Thymus (tissue), 11 donors: ENCODE measurements at regions not wholly inside any gene's neighbourhood (a gene's known extent, or its start where the extent isn't known, plus 50 kb on each side); places are given as distances from the start of the nearest gene placed in this dataset.

ENCODE experiments used
- DNase-seq, 9 donors: peaks; one replicate each; pipeline ENCODE4 v3.0.0-alpha.2; 2013; ENCODE audit warnings: low spot score in 9 of 9, low read depth in 6 of 9, missing footprints in 1 of 9
- H3K27ac ChIP-seq, 2 donors: one replicate each; pipeline ENCODE4 v1.5.1; 2013; ENCODE audit warnings: control low read depth in 1 of 2, low read depth in 1 of 2, low read length in 1 of 2, mild to moderate bottlenecking in 1 of 2, moderate library complexity in 1 of 2
- H3K27me3 ChIP-seq, 2 donors: one replicate each; pipeline ENCODE4 v1.5.1; 2013; ENCODE audit warnings: low read length in 1 of 2; ENCODE audit not compliant: control insufficient read depth in 2 of 2, insufficient read depth in 1 of 2
- H3K36me3 ChIP-seq, 2 donors: one replicate each; pipeline ENCODE4 v1.5.1; 2013; ENCODE audit warnings: low read length in 1 of 2, mild to moderate bottlenecking in 1 of 2, moderate library complexity in 1 of 2; ENCODE audit not compliant: control insufficient read depth in 2 of 2, insufficient read depth in 2 of 2
- H3K4me1 ChIP-seq, 2 donors: one replicate each; pipeline ENCODE4 v1.5.1; 2013; ENCODE audit warnings: low read length in 2 of 2; ENCODE audit not compliant: control insufficient read depth in 2 of 2, insufficient read depth in 2 of 2
- H3K4me3 ChIP-seq, 2 donors: one replicate each; pipeline ENCODE4 v1.5.1; 2013; ENCODE audit warnings: low read length in 2 of 2, control low read depth in 1 of 2, mild to moderate bottlenecking in 1 of 2
- H3K9me3 ChIP-seq, 2 donors: one replicate each; pipeline ENCODE4 v1.5.1; 2013; ENCODE audit warnings: low read length in 1 of 2, mild to moderate bottlenecking in 1 of 2; ENCODE audit not compliant: control insufficient read depth in 2 of 2, insufficient read depth in 1 of 2
- WGBS: extraction: QIAGEN DNeasy Blood & Tissue Kit; methylation state at CpG from one replicate; pipeline ENCODE4 v1.1.7; 2013; 5-methylcytosine and 5-hydroxymethylcytosine counted together
- donor health status: healthy.

DNA sequence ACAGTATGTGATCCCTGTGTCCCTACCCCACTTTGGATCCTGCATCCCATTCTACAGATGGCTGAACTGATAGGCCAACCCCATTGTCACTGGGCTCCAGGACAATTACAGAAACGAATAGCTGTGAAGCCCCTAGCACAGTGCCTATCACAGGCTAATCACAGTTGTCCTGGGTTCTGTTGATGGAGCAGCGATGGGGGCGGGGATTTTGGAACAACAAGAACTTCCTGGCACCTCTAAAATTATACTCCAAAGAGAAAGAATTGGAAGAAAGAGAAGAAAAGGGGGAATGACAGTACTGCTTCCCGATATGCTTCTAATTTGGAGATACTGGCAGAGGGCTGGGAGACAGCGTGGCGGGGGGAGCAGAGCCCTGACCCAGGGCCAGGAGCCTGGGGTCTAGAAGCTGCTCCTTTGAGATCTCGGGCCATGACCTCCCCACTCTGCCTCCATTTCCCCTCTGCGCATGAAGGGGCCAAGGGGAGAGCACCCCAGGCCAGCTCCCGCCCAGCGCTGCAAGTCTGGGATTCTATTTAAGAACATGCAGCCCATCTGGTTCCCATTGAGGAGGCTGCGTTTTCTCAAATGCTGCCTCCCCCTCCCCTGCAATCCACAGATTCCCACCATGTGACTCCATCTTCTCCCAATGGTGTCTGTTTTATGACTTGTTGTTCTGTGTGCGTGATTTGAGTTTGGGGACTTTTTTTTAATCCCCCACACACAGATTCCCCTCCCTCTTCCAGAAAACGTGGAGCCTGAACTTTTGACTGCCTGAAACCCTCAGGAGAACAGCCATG lies 202.7 kb downstream of the CYP26B1 start:
- whole genome bisulfite sequencing: 87% methylated on average over 13 of the region's 13 CpGs
- Histone ChIP-seq H3K4me3 (no peak overlapping the region), H3K9me3 (no peaks in the 10 kb centered on the region), H3K27ac (no peak overlapping the region), H3K4me1 (no peaks in the 10 kb centered on the region), H3K36me3 (no peaks in the 10 kb centered on the region), H3K27me3 (no peaks in the 10 kb centered on the region)
- no peak for DNase-seq

DNA sequence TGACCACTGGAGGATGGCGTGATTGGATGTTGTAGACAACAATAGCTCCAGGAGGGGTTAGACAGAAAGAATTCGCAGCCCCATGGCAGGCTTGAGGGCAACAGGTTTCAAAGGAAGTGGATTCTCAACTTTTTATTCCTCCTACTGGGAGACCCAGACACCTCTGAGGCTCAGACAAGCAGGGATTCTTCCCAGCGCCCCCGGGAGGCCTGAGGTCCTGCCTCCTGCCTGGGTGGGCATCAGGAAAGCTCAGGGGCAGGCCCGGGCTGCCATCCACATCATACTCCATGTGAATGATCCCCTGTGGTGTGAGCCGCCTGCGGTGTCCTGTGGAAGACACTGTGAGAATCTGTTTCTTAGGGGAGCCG lies 203.5 kb downstream of the CYP26B1 start:
- DNase-seq: no peak
- Histone ChIP-seq H3K36me3 (no peaks in the 10 kb centered on the region), H3K27me3 (no peaks in the 10 kb centered on the region), H3K9me3 (no peaks in the 10 kb centered on the region), H3K27ac (no peak overlapping the region), H3K4me3 (no peak overlapping the region), H3K4me1 (no peaks in the 10 kb centered on the region)
- WGBS: 87% methylated on average over 8 of the region's 8 CpGs

DNA sequence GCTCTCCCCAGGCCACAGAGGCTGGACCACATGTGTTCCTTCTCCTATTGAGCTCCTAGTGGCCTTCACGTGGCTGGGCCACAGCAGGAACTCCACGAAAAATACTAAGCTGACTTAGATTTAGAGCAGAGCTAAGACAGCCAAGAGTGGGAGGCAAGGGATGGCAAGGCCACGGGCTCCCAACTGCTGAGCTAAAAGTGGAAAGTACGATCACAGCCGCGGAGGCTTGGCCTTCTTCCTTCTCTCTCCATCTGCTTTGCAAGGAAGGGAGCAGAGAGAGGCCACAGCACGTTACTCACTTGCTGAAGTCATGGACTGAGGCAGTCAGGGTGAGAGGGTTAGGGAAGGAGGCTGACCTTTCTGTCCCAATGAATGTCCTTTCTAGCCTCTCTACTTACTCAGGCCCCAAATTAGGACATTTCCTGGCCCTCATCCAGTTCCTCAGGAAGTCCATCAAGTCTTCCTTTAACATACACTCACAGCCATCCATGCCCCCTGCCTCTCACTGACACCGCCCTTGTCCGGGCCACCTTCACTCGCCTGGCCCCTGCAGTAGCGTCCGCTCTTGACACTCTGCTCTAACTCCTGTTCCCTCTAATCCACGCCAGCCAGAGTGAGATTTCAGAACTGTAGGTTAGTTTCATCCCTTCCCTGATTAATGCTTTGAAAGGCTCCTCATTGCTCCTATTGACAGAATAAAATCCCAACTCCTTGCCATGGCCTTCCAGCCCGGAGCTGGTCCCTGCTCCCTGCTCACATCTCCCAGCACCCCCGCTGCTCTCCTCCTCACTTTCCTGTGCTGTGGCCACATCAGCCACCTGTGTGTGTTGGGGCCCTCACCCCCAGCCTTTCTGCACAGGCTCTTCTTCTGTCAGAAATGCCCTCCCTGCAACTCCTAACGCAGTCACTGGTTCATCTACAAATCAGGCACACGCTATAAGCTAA lies 204.2 kb downstream of the CYP26B1 start:
- H3K36me3 ChIP-seq: no peaks in the 10 kb centered on the region
- WGBS: 94% methylated on average over 17 of the region's 17 CpGs
- H3K4me1 ChIP-seq: no peaks in the 10 kb centered on the region
- DNase-seq: no peak
- no peak overlapping the region for H3K4me3 ChIP-seq
- H3K27ac ChIP-seq: no peak overlapping the region
- no peaks in the 10 kb centered on the region for H3K9me3 ChIP-seq
- H3K27me3 ChIP-seq: no peaks in the 10 kb centered on the region

DNA sequence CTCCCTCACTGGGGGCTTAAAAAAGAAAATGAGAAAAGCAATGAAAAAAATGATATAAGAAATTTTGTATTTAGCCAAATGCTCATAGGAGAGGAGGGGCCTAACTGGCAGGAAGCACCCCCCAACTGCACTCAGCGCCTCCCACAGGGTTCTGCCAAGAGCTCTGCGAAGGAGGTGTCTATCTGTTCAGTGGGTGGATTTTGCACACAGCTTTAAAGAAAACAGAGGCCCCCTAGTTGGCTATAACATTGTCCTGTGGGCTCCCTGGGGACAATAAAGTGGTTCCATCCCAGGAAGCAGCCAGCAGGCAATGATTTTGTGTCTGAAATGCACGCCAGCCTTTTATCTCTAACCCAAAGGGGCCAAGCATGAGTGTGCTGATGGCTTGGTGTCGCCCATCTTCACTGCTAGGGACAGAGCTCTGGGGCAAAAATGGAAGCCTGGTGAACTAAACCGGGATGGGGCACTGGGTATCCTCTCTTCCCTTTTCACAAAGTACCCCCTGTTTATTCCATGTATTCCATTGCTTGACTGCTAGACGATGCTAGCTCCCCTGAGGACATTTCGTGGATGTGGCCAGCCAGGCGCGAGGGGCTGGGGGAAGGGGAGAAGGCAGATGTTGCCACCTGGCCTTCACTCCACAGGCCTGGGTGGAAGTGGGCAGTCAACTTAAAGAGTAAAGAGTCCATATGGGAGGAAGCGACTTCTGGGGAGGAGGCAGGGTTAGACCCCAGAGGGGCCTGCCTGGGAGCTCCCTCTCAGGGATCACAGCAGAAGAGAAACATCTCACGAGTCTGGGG lies 205.7 kb downstream of the CYP26B1 start:
- H3K4me3 ChIP-seq: no peak overlapping the region
- no peaks in the 10 kb centered on the region for H3K9me3 ChIP-seq
- DNase-seq: no peak
- WGBS: 89% methylated on average over 11 of the region's 11 CpGs
- H3K27me3 ChIP-seq: no peaks in the 10 kb centered on the region
- H3K27ac ChIP-seq: no peak overlapping the region
- H3K4me1 ChIP-seq: no peaks in the 10 kb centered on the region
- no peaks in the 10 kb centered on the region for H3K36me3 ChIP-seq

DNA sequence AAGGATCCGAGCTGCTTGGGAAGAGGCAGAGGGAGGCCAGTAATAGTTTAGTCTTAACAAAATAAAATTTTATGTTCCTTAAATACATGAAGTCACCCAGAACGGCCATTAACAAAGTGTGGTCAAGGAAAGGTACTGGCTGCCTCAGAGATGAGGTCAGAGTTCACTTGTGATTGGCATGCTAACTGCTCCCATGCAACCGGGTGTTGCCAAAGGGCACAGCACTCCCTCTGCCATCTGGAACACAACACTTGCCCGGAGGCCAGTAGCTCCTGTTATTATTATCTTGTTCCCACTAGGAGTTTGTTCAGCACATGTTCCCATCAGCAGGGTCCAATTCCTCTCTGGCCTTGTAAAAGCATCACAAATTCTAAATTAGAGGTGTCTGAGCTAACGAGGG lies 207.0 kb downstream of the CYP26B1 start:
- no peaks in the 10 kb centered on the region for H3K9me3 ChIP-seq
- no peak for DNase-seq
- whole genome bisulfite sequencing: 91% methylated on average over 5 of the region's 5 CpGs
- no peak overlapping the region for H3K27ac ChIP-seq
- no peak overlapping the region for H3K4me3 ChIP-seq
- no peaks in the 10 kb centered on the region for H3K36me3 ChIP-seq
- no peaks in the 10 kb centered on the region for H3K27me3 ChIP-seq
- no peaks in the 10 kb centered on the region for H3K4me1 ChIP-seq

DNA sequence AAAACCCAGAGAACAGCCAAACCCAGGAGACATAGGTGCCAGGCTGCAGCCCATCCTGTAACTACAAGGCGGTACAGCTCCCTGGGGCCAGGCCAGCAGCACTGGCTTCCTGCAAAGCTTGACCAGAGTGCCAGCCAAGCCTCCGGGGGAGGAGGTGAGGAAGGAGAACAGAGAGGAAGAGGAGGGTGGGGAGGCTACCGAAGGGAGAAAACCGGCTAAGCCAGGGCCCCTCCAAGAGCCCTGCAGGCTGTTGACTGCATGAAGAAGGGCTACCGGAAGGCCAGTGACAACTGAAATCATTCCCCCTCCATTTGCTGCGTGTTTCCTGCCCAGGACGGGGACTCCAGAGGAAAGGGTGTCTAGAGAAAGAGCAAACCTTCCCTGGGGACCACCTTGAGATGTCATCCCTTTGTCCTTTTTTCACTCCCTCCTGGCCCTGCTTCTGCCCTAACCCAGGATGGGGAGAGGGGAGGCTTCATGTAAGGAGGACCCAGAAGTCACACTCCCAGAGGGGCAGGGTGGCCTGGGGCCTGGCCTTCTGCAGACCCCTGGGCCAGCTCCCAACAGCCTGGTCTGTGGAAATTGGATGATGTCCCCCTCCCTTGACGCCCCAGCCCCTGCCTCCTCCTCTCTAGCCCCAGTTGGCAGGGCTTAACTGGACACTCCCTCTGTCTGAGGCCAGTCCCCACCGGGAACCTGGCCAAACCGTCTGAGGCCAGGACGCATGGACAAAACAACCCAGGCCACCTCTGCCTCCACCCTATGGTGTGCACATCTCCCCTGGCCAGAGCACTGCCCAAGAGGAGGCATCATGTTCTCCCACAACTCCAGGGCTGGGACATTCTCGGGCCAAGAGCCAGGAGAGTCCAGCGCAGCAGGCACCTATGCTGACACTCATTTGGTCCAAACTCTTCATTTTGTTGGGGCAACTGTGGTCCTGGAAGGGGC lies 207.8 kb downstream of the CYP26B1 start:
- Histone ChIP-seq H3K27me3 (no peaks in the 10 kb centered on the region), H3K27ac (no peak overlapping the region), H3K36me3 (no peaks in the 10 kb centered on the region), H3K4me1 (no peaks in the 10 kb centered on the region), H3K4me3 (no peak overlapping the region), H3K9me3 (no peaks in the 10 kb centered on the region)
- no peak for DNase-seq
- 90% methylated on average over 13 of the region's 13 CpGs for WGBS

DNA sequence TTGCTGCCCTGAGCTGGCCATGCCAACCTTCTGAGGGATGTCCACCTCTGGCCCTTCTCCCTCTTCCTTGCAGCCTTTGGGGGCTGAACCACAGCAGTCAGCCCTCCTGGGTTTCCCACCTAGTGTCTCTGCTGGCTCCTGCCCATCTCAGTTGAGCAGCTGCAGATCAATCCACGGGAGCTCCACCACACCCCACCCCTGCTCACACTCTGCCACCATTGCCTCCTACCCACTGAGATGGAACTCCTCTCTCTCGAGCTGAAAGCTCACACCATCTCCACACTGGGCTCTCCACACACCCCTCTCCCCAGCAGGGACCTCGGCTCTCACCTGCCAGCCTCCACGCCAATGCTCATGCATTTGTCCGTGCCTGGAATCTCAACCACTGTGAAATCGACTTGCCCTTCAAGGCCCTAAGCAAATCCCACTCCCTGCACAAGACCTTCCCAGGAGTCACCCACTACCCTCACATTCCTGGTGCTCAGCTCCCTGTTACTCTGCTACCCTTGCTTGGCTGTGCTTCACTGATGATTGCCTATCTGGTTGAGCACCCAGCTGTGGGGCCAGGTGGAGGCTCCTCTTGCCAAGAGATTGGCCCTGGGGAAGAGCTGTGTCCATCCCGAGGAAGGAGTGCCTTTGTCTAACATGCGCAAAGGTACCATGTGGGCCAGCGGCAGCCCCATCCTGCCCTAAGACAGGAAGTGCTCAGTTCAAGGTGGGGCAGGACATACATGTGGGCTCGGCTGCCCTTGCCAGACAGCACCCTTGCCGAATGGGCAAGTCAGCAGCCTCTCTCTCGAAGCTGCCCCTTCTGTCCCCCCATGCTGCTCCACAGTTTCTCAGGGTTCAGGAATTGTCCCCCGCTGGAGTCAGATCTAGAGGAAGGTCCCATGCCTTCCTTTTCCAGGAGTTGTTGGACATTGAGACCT lies 208.7 kb downstream of the CYP26B1 start:
- Histone ChIP-seq H3K27me3 (no peaks in the 10 kb centered on the region), H3K27ac (no peak overlapping the region), H3K4me1 (no peaks in the 10 kb centered on the region), H3K4me3 (no peak overlapping the region), H3K36me3 (no peaks in the 10 kb centered on the region), H3K9me3 (no peaks in the 10 kb centered on the region)
- 92% methylated on average over 13 of the region's 13 CpGs for WGBS
- DNase-seq: no peak
